ENCODE measurements at regions not wholly inside any gene's neighbourhood (a gene's known extent, or its start where the extent isn't known, plus 50 kb on each side); places are given as distances from the start of the nearest gene placed in this dataset.
"Not testable (repeated sequence)": the region's sequence is repeated elsewhere in the genome, so short reads cannot be mapped to it uniquely, and the experiment has no call there.

DNA sequence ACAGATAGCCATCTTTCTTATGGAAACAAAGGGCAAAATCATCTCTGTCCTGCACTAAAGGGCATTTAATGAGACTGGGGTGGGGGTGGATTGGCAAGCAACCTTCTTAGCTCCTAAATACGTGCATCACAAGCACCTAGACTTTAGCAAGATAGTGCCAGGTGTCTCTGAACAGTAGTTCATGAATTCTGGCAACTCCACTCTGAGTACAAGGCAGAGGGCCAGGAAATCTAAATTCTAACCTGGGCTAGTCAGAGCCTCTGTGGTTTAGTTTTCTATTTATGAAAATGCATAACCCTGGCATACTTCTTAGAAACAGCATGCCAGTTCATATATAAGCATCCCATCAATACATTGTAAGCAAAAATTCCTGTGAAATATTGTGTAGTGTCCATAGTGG, 788.5 kb downstream of the MCTP2 start:
- DNase-seq, result no peak

DNA sequence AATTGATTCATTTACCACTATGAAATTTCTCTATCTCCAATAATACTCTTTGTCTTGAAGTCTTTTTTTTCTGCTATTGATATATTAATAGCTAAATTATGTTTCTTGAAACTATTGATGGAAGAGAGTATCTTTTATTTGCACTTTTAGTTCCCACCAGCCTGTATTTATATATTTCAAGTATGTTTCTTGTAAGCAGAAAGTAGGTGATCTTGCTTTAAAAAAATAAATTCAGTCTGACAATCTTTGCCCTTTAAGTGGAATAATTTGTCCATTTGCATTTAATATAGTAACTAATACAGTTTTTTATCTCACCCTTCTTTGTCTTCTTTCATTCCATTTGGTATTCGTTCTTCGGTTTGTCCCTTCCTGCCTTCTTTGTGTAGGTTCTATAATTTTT, 790.5 kb downstream of the MCTP2 start:
- DNase-seq, result no peak

DNA sequence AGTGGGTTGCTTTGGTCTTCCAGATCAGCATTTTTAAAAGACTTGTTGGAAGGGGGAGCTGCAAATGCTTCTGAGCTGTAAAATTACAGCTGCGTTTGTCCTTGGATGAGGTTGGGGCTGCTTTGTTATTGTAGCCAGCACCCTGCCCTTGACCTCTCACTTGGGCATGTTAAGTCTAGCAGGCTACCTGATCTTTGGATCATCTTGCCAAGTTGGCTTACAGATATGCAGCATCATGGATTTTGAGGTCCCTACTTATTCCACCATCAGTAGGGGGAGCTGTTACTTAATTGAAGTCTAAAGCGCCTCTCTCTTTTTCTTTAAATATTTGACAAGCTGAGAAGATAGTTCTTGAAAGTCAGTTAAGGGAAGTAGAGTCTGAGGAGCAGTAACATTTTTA, 793.0 kb downstream of the MCTP2 start:
- no peak for DNase-seq

DNA sequence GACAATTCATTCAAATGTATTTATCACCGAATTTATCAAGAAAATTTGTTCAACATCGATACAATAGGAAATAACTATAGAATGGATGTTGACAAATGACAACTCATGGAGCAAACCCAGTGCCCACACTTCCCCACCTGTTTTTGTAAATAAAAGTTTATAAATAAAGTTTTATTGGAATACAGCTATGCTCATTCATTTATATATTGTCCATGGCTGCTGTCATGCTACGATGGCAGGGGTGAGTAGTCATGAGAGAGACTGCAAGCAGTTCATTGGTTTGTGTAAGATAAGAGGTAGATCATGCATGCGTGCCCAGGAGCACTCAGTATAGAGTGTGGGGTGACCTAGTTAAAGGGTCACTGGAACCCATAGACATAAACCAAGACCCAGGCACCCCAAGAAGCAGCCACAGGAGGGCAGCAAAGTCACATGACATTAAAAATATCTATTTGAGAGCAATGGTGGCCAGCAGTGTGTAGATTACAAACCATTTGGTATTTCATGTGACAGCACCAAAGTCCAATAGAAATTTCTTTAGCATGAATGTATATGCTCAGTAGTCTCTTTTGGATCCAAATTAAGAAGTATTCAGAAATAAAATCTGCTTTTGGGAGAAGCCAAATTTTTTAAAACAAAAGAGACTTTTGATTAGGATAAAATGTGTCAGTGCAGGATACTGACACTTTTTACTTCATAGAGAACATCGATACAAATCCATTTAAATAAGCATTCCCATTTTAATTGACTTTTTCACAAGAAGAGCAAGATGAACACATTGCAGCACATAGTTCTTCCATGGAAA, 794.8 kb downstream of the MCTP2 start:
- peak; percentile 52 for DNase-seq

DNA sequence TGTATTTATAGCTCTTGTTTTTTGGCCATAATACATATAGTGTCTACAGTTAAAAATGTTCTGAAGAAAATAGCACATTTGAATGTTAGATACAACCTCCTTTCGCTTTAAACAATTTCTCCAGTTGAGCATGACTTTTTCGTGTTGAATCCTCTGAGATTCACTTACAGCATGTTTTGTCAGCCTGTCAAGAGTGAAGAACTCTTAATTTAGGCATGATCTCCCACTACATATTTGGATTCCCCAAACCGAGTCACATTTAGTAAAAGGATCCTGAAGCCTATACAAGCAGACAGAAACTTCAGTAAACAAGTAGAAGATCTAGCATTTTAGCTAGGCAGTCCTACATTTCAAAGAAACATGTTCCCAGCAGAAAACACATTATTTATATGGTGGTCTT, 796.6 kb downstream of the MCTP2 start:
- DNase-seq, result no peak

DNA sequence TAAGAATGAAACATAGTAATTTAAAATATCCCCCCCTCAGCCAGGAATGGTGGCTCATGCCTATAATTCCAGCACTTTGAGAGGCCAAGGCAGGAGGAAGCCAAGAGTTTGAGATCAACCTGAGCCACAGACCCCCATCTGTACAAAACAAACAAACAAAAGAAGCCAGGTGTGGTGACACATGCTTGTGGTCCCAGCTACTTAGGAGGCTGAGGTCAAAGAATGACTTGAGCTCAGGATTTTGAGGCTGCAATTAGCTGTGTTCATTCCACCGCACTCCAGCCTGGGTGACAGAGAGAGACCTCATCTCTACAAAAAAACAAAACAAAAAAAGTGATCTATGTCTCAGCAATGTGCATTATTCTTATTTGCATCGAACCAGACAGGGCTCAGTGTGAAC, 800.8 kb downstream of the MCTP2 start:
- no peak for DNase-seq

DNA sequence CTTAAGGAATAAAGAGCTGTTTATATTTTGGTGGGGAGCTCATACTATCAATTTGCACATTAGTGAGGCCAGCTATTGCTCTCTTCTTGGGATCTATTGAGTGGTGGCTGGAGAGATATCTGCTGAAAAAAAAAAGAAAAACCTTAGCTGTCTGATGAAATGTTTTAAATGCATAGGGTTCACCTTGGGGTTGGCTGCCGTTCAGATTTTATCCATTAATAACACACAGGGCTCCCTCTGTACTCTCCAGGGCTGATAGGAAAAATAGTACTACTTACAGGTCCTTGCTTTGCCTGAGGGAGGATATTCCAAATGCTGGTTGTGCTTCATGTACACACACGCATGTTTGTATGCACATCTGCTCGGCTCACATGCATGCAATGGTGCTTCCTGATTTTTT, 803.7 kb downstream of the MCTP2 start:
- DNase-seq, result no peak

DNA sequence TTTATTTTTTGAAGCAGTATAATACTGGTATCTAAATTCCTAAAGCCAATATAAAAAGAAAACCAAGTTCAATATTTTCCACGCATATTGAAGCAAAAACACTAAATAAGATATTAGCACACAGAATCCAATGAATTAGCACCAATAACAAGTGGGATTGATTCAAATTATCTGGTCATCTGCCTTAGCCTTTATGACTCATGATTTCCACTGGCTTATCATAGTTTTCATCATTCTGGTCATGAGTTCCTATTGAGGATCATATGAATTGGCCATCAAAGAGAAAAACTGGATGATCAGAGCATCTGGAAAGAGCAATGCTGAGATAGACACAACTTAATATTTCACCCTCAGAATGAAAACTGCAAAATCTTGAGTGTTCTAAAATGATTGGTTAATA, 809.9 kb downstream of the MCTP2 start:
- no peak for DNase-seq

DNA sequence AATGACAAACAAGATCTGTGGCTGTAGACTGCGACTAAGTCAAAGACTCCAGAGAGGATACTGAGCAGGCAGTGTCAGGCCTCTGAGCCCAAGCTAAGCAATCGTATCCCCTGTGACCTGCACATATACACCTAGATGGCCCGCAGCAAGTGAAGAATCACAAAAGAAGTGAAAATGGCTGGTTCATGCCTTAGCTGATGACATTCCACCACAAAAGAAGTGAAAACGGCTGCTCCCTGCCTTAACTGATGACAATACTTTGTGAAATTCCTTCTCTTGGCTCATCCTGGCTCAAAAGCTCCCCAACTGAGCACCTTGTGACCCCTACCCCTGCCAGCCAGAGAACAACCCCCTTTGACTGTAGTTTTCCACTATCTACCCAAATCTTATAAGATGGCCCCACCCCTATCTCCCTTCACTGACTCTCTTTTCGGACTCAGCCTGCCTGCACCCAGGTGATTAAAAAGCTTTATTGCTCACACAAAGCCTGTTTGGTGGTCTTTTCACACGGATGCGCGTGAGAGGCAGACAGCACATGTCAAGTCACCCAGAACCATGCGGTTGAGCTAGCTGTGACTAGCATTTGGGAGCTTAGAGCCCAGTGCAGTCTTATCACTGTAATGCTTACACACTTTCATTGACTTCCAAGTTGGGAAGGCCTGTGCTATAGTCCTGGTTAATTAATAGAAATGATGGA, 812.0 kb downstream of the MCTP2 start:
- not testable (repeated sequence) for DNase-seq

DNA sequence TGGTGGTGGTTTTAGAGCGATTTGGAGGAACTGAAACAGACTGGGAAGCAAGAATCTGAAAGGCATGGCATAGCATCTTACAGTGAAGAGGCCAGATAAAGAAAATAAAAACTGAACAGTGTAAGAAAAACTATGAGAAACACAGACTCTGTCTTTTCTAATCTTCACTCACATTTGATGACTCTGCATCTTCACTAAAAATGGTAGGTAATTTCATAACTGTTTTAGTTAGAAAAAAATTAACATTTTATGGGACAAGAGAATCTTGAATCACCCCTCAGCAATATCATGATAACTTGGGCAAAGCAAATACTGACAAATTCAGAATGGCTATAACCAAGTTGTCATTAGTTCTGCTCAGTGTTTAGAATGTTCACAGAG, 812.6 kb downstream of the MCTP2 start:
- DNase-seq, result no peak

DNA sequence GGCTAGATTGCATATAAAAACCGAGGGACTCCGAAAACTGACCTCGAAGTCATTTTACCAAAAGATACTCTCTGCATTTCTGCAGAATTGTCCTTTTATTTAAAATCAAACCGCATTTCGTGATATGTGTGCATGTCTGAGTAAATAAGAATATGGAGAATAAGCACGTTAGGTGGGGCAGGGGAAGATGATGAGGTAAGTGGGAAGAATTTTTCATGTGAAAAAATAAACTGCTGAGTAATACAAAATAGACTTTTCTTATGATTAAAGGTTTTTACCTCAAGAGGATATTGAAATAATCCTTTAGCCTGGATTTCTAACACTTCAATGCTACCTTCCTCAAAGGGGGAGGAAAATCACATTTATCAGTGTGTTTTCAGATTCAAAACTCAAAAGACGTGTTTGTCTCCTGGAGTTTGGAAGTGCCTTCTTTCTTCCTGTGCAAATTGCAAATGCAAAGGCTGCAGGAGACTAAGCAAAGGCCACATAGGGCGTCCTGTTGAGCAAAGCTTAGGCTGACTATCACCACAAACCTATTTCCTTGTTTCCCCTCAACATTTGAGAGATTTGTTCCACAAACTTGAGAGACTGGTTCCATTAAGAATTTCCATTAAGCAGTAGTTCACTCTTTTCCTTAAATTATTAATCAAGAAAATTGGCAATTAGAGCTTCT, 813.5 kb downstream of the MCTP2 start:
- DNase-seq, result no peak

DNA sequence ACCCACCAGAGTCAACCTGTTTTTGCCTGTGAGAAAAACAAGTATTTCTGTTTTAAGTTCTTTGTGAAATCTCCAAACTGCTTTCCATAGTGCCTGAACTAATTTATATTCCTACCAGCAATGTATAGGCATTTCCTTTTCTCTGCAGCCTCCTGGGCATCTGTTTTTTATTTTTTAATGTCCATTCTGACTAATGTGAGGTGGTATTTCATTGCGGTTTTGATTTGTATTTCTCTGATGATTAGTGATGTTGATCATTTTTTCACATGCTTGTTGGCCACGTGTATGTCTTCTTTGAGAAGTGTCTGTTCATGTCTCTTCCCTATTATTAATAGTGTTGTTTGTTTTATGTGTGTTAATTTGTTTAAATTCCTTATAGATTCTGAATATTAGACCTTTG, 820.5 kb downstream of the MCTP2 start:
- no peak for DNase-seq

DNA sequence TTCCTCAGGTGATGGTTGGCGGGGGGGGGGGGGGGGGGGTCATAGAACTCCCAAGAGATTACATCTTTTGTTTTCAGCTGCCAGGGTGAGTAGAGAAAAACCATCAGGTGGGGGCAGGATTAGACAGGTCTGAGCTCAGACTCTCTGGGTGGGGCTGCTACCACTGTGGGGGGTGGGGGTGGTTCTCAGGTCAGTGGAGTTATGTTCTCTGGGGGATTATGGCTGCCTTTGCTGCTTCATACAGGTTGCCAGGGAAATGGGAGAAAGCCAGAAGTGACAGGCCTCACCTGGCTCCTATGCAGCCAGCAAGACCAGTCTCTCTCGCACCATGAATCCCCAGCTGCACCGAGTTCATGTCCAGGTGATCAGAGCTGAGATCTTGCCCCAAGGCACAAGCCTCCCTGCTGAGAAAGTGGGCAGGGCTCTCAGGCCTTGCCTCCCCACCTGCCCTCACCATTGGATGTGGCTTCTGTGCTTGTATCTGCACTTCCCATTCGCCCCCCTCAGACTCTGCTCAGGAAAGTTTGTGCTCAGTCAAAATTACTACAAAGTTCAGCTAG, 828.1 kb downstream of the MCTP2 start:
- no peak for DNase-seq

DNA sequence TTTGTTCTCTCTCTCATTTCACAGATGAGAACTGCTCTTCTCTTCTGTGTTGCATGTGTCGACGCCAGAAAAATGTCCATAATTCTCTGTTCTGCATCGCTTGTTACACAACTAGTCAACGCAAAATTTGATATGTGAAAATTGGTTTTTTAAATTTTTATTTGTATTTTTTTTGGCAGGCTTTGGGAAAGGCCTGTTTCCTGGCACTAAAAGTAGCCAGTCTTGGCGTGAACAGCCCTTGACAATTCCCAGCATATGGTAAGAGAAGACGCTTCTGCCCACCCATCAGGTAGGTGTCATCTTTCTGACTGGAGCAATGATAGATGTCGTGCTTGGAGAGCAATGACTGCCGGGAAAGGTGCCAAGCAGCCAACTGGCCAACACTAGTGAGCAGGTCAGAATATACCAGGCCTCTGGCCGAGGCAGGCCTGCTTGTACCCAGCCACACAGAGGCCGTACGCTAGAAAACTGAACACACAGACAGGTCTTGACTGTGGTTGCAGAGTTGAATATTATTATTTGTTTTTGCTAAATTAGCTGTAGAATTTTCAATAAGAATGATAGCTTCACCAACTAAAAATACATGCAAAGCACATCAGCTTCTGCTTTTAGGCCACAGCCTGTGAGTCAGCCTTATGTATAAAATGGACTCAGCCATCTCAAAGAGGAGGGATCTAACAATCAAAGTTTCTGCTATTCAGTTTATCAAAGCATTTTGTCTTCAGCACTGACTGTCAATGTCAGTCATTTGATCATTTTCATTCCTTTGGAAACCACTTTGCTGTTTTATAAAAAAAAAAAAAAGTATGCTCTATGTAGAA, 837.5 kb downstream of the MCTP2 start:
- DNase-seq, result no peak

DNA sequence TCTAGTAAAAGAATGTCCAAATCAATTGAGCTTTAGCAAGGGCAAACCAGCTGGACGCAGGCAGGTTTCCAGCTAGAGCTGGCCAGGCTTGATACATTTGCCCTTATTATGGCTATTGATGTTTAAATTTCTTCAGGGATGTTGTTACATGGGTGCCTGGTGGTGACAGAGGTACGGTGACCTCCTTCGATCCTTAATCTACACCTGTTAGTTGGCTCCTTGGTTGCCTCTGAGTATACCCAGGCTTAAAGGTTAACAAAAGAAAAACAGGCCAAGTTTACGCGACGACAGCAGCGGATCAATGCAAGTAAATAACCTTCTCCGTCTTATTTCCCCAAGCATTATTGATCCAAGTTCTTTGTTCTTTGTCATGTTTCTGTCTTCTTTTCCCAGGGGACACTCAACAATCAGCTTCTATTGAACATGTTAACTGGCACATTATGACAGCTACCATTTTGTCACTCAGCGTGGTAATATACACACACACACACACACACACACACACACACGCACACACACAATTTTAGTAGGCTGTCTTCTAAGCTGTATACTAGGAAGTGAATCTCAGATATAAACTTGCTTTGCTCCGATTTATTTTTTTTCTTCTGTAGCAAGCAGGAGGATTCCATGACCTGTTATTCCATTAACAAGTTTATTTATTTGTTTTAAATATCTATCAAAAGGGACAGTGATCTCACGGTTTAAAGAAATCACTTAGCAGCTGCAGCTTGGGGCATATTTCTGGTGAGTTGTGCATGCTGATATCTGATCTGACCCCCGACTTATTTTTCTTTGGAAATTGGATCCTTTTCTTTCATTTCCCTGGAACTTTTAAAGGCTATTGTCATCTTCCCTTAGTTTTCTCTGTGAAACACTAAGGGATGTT, 844.7 kb downstream of the MCTP2 start:
- no peak for DNase-seq

DNA sequence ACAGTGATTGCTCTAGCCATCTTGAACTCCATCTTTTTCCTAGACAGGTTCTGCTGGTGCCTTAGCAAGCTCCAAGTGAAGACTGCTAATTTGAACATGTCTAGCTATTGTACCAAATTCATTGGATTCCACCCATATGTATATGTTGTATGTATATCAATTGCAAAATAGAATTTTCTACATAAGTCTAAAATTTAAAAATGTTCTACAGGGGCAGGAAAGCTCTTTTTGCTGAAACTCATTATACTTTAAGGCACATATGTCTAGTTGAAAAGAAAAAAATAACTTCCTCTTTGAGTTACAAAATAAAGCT, 845.3 kb downstream of the MCTP2 start:
- no peak for DNase-seq

DNA sequence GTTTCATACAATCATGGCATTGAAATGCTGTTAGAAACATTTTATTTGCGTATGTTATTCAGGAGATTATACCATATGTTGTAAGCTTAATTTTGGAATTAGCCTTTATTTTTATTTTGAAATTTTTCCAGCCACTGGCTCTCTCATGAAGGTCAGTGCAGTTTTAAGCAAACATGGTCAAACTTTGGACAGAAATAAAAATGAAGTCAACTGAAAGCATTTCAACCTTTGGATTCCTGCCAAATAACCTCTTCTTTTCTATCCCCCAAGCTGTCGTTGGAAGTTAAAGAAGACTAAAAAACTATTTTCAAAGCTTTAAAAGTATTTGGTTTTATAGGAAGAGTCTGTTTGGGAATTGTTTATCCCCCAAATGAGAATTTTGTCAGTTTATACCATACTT, 846.6 kb downstream of the MCTP2 start:
- DNase-seq, result no peak

DNA sequence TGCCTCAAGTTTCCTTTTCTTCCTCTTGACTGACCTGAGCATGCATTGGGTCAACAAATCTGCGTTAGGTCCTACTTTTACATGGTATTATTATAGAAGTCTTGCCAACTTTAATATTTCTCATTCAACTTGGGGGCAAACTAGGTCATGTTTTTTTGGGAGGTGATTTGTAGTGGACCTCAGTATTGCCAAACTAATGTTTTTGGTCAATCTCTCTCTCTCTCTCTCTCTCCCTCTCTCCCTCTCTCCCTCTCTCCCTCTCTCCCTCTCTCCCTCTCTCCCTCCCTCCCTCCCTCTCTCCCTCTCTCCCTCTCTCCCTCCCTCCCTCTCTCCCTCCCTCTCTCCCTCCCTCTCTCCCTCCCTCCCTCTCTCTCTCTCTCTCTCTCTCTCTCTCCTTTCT, 848.9 kb downstream of the MCTP2 start:
- not testable (repeated sequence) for DNase-seq

DNA sequence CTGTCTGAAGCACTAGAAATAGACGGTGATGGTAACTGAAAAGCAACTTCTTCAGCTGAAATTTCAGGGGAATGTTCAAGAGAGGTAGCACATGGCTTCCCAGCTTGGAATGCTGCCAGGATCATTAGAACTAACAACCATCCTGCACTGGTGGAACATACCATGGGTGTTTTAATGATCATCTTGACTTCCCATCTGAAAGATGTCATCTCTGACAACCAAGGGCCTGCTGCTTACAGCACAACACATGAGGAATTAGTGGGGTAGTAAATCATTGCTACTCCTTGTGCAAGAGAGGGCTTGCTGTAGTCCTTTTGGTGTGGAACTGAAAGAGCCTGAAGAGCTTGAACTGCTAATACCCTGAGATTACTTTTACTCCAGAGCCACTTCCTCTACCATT, 853.7 kb downstream of the MCTP2 start:
- no peak for DNase-seq

DNA sequence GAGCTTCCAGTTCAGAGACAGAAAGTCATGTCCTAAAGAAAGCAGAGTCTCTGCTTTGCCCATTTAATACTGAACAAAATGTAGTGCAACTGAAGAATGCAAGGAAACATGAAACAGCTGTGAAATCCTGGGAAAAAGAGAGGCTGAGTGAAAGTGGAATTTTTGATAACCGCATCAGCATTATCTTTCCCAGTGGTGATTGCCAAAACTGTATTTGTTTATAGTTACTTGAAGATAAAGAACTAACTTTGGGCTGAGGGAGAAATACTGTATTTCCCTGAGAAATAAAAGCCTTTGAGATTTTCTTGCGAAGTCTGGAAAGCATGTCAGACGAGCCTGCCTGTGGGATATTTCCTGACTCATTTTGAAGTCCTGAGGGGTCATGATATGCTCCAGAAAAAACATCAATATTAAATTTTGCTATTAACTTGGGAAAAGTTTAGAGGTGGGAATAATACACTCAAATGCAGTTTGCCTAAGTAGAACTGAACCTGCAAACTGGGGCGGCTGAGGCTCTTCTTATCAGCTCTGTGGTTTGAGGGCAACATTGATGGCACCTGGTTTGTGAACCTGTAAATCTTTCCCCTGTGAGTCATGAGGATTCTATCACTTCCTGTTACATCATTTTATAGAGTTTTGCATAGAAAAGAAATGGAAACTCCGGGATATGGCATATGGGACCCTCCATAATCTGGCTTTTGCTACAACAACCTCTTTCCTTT, 855.3 kb downstream of the MCTP2 start:
- DNase-seq, result no peak

DNA sequence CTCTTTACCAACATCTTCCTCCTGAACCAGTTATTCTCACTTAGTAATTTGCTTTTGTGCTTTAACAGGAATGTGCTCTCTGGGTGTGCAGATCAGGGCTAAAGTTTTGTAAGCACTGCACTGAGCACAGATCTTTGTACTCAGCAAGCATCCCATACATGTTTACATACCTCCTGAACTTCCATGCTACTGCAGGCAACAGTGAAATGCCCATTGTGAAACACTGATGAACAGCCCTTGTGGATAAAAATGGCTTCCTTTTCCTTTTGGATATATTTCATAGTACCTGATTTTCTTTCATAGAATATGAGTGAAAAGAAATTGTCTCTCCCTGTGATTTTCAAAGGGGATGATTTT, 855.9 kb downstream of the MCTP2 start:
- DNase-seq, result no peak
